GM18861 (cell line): ENCODE measurements at regions not wholly inside any gene's neighbourhood (a gene's known extent, or its start where the extent isn't known, plus 50 kb on each side); places are given as distances from the start of the nearest gene placed in this dataset.
"Not testable (repeated sequence)": the region's sequence is repeated elsewhere in the genome, so short reads cannot be mapped to it uniquely, and the experiment has no call there.

Source experiments
- ATAC-seq: cut with Tn5 transposase; IDR thresholded peaks from one replicate; pipeline ENCODE4 v1.9.1; 2021; ENCODE audit not compliant: unreplicated experiment

- ATAC-seq: no peak
These were observed 67.6 kb upstream of the NFE2L3 start for GRCh38 chr7:26084418-26084817.

GRCh38 chr7:26085771-26086170, 66.2 kb upstream of the NFE2L3 start:
- ATAC-seq: no peak

- no peak for ATAC-seq
These were observed 64.5 kb upstream of the NFE2L3 start for GRCh38 chr7:26087321-26088091.

GRCh38 chr7:26089469-26089868, 62.5 kb upstream of the NFE2L3 start:
- not testable (repeated sequence) for ATAC-seq

- ATAC-seq: no peak
These were observed 61.0 kb upstream of the NFE2L3 start for GRCh38 chr7:26090927-26091519.

GRCh38 chr7:26091933-26092332, 60.1 kb upstream of the NFE2L3 start:
- ATAC-seq: no peak

- no peak for ATAC-seq
These were observed 59.0 kb upstream of the NFE2L3 start for GRCh38 chr7:26093023-26093422.

- no peak for ATAC-seq
These were observed 55.9 kb upstream of the NFE2L3 start for GRCh38 chr7:26096136-26096535.

GRCh38 chr7:26097837-26098668, 53.9 kb upstream of the NFE2L3 start:
- ATAC-seq: no peak

- ATAC-seq: no peak
These were observed 52.8 kb upstream of the NFE2L3 start for GRCh38 chr7:26099236-26099635.

GRCh38 chr7:26100406-26101339, 51.3 kb upstream of the NFE2L3 start:
- ATAC-seq: no peak

- ATAC-seq: no peak
These were observed 50.4 kb upstream of the NFE2L3 start for GRCh38 chr7:26101361-26102151.

- no peak for ATAC-seq
These were observed 49.8 kb upstream of the NFE2L3 start for GRCh38 chr7:26102176-26102575.
